ENCODE measurements at regions not wholly inside any gene's neighbourhood (a gene's known extent, or its start where the extent isn't known, plus 50 kb on each side); places are given as distances from the start of the nearest gene placed in this dataset.

DNA sequence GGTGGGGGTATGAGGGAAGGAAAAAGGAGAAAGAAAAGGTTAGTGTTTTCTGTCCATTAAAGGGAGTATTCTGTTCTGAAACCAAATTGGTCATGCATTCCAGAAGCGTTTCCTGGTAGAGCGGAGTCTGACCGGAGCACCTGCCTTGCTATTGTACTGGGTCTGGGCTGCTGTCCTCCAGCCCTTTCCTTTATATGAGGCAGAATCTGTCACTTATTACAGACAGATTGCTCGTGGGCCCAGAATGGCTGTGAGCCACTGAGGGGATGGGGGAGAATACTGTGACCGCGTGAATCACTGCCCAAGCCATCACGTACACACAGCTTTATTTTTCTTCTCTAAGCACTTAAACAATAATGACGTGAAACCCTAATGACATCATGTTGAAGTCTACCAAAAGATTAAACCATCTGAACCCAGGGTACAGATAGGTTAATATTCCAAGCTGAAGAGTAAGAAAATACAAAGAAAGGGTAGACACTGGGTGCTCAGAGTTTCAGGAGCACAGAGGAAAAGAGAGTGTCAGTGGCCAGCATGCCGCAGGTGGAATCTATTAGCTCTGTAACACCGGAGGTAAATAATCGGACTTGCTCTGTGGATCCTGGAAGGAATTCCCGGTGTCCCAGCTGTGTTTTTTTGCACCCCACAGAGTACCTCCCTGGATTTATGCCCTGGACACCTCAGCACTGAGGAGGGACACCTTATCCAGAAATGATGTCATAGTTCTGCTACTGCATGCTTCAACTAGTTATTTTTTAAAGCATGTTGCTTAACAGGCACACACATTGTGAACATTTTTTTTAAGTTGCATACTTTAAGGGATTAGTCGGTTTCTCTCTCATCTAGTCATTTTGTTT lies 573.3 kb downstream of the PKHD1 start:
- H3K27ac ChIP-seq (ENCODE audit: low read length), result no peak overlapping the region
- no peak overlapping the region for H3K4me3 ChIP-seq (ENCODE audit: low read length)
- H4K20me1 ChIP-seq (ENCODE audit: insufficient read depth, low read length), result no peaks in the 10 kb centered on the region
- H3K9me3 ChIP-seq (replicated peaks; ENCODE audit: insufficient read depth, low read length), result no peaks in the 10 kb centered on the region
- no peak overlapping the region for H2AFZ ChIP-seq (ENCODE audit: low read length)
- no peaks in the 10 kb centered on the region for H3K36me3 ChIP-seq (replicated peaks; ENCODE audit: insufficient read depth, low read length)
- no peaks in the 10 kb centered on the region for H3K9me2 ChIP-seq (replicated peaks; ENCODE audit: insufficient read depth, low read length)
- H3F3A ChIP-seq (ENCODE audit: insufficient read depth, low read length), result no peaks in the 10 kb centered on the region
- DNase-seq, result no peak
- no peak overlapping the region for H3K9ac ChIP-seq (ENCODE audit: low read length)
- H3K4me1 ChIP-seq (ENCODE audit: low read length), result no peaks in the 10 kb centered on the region
- no peaks in the 10 kb centered on the region for H3K27me3 ChIP-seq (replicated peaks; ENCODE audit: insufficient read depth, low read length)
- no peak overlapping the region for H3K4me2 ChIP-seq (ENCODE audit: low read depth, low read length)
- H3K79me2 ChIP-seq (ENCODE audit: low read length), result no peaks in the 10 kb centered on the region
- TF ChIP-seq EZH2 (optimal IDR thresholded peaks at IDR 0.05; ENCODE audit: low read depth, low read length) (no peak), CTCF (IDR thresholded peaks at IDR 0.05; ENCODE audit: low read length) (no peak), EZH2phosphoT487 (IDR thresholded peaks at IDR 0.05; ENCODE audit: low read length) (no peak)

- Histone ChIP-seq H3K36me3 (replicated peaks; ENCODE audit: insufficient read depth, low read length) (no peaks in the 10 kb centered on the region), H3K4me3 (ENCODE audit: low read length) (no peak overlapping the region), H3K27me3 (replicated peaks; ENCODE audit: insufficient read depth, low read length) (no peaks in the 10 kb centered on the region), H3K4me2 (ENCODE audit: low read depth, low read length) (no peak overlapping the region), H4K20me1 (ENCODE audit: insufficient read depth, low read length) (no peaks in the 10 kb centered on the region), H3F3A (ENCODE audit: insufficient read depth, low read length) (no peaks in the 10 kb centered on the region), H3K27ac (ENCODE audit: low read length) (no peak overlapping the region), H3K9me3 (replicated peaks; ENCODE audit: insufficient read depth, low read length) (no peaks in the 10 kb centered on the region), H3K9ac (ENCODE audit: low read length) (no peak overlapping the region), H2AFZ (ENCODE audit: low read length) (no peak overlapping the region), H3K79me2 (ENCODE audit: low read length) (no peaks in the 10 kb centered on the region), H3K4me1 (ENCODE audit: low read length) (no peaks in the 10 kb centered on the region), H3K9me2 (replicated peaks; ENCODE audit: insufficient read depth, low read length) (no peaks in the 10 kb centered on the region)
- no peak for TF ChIP-seq CTCF (IDR thresholded peaks at IDR 0.05; ENCODE audit: low read length)
- no peak for TF ChIP-seq EZH2 (optimal IDR thresholded peaks at IDR 0.05; ENCODE audit: low read depth, low read length)
- no peak for TF ChIP-seq EZH2phosphoT487 (IDR thresholded peaks at IDR 0.05; ENCODE audit: low read length)
- no peak for DNase-seq
Observed at GRCh38 chr6:51514748-51515402, 572.5 kb downstream of the PKHD1 start.

GRCh38 chr6:51526049-51526448 lies 561.4 kb downstream of the PKHD1 start:
- no peak overlapping the region for H3K27ac ChIP-seq (ENCODE audit: low read length)
- H3K27me3 ChIP-seq (replicated peaks; ENCODE audit: insufficient read depth, low read length), result no peaks in the 10 kb centered on the region
- no peaks in the 10 kb centered on the region for H3K36me3 ChIP-seq (replicated peaks; ENCODE audit: insufficient read depth, low read length)
- H3K9me3 ChIP-seq (replicated peaks; ENCODE audit: insufficient read depth, low read length), result no peaks in the 10 kb centered on the region
- DNase-seq, result peak; percentile 24
- no peak overlapping the region for H2AFZ ChIP-seq (ENCODE audit: low read length)
- no peaks in the 10 kb centered on the region for H3F3A ChIP-seq (ENCODE audit: insufficient read depth, low read length)
- no peaks in the 10 kb centered on the region for H3K4me1 ChIP-seq (ENCODE audit: low read length)
- no peak overlapping the region for H3K4me2 ChIP-seq (ENCODE audit: low read depth, low read length)
- TF ChIP-seq EZH2phosphoT487 (IDR thresholded peaks at IDR 0.05; ENCODE audit: low read length) (no peak), EZH2 (optimal IDR thresholded peaks at IDR 0.05; ENCODE audit: low read depth, low read length) (no peak), CTCF (IDR thresholded peaks at IDR 0.05; ENCODE audit: low read length) (no peak)
- no peak overlapping the region for H3K4me3 ChIP-seq (ENCODE audit: low read length)
- no peaks in the 10 kb centered on the region for H4K20me1 ChIP-seq (ENCODE audit: insufficient read depth, low read length)
- no peaks in the 10 kb centered on the region for H3K79me2 ChIP-seq (ENCODE audit: low read length)
- no peaks in the 10 kb centered on the region for H3K9me2 ChIP-seq (replicated peaks; ENCODE audit: insufficient read depth, low read length)
- H3K9ac ChIP-seq (ENCODE audit: low read length), result no peak overlapping the region
